ENCODE measurements at regions not wholly inside any gene's neighbourhood (a gene's known extent, or its start where the extent isn't known, plus 50 kb on each side); places are given as distances from the start of the nearest gene placed in this dataset.

DNA sequence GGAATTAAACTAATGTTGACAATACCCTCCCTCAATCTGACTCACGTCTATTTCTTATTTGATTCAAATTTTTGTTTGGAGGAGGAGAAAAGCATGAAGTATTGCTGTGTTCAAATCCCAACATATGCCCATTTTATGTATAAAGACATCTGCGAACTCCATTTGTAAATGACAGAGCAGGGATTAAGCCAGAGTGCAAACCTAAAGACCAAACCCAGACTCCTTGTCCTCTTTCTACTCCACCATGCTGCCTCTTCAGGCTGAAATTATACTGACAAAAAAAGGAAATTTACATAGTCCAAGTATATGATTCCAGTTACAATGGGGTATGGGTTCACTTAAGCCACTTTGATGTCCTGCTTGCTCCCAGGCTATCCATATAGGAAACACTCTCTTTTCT is 383.1 kb downstream of the ADRA2A start:
- Mint-ChIP-seq H3K9me3 (ENCODE audit: low read depth, unreplicated experiment) (no peaks in the 10 kb centered on the region), H3K4me1 (ENCODE audit: low read depth, unreplicated experiment) (no peaks in the 10 kb centered on the region), H3K27ac (ENCODE audit: unreplicated experiment) (no peak overlapping the region), H3K36me3 (ENCODE audit: insufficient read depth, unreplicated experiment) (no peaks in the 10 kb centered on the region), H3K27me3 (ENCODE audit: unreplicated experiment) (no peaks in the 10 kb centered on the region), H3K4me3 (ENCODE audit: low read depth, unreplicated experiment) (no peak overlapping the region)
- intact Hi-C loops (cut with micrococcal nuclease; ENCODE audit: unreplicated experiment) = no loop called here
- TF ChIP-seq, protein P1, sequence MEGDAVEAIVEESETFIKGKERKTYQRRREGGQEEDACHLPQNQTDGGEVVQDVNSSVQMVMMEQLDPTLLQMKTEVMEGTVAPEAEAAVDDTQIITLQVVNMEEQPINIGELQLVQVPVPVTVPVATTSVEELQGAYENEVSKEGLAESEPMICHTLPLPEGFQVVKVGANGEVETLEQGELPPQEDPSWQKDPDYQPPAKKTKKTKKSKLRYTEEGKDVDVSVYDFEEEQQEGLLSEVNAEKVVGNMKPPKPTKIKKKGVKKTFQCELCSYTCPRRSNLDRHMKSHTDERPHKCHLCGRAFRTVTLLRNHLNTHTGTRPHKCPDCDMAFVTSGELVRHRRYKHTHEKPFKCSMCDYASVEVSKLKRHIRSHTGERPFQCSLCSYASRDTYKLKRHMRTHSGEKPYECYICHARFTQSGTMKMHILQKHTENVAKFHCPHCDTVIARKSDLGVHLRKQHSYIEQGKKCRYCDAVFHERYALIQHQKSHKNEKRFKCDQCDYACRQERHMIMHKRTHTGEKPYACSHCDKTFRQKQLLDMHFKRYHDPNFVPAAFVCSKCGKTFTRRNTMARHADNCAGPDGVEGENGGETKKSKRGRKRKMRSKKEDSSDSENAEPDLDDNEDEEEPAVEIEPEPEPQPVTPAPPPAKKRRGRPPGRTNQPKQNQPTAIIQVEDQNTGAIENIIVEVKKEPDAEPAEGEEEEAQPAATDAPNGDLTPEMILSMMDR (IDR thresholded peaks at IDR 0.05; ENCODE audit: unreplicated experiment) = no peak
- no TSS peak for BruUV-seq (replicated peaks)
- no peak for DNase-seq
- CTCF ChIA-PET = no interaction called here

DNA sequence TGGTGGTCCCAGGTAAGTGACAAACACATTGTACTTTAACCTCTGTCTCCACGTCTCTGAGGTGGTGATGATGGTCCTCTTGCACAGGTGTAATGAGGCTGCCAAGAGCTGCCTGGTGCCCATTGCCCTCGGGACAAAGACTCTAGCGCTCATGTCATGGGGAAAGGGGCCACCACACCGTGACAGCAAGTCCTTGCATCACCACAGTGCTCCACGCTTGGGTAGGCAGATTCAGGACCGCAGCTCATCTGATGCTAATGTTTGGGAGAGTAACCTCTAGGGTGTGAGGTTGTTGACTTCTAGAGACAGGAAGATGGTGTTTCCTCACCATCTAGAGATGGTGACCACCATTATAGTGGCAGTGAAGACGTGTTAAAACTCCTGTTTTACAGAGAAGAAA is 395.6 kb downstream of the ADRA2A start:
- Mint-ChIP-seq H3K4me1 (ENCODE audit: low read depth, unreplicated experiment) (no peaks in the 10 kb centered on the region), H3K9me3 (ENCODE audit: low read depth, unreplicated experiment) (no peaks in the 10 kb centered on the region), H3K36me3 (ENCODE audit: insufficient read depth, unreplicated experiment) (no peaks in the 10 kb centered on the region), H3K27me3 (ENCODE audit: unreplicated experiment) (no peaks in the 10 kb centered on the region), H3K4me3 (ENCODE audit: low read depth, unreplicated experiment) (no peak overlapping the region), H3K27ac (ENCODE audit: unreplicated experiment) (no peak overlapping the region)
- TF ChIP-seq, protein P1 (IDR thresholded peaks at IDR 0.05; ENCODE audit: unreplicated experiment) = no peak
- intact Hi-C loops (cut with micrococcal nuclease; ENCODE audit: unreplicated experiment) = no loop called here
- CTCF ChIA-PET = interaction anchor here (0.5 kb wide), 1 partner anchor 107 kb away, joined by 4 read pairs; no protein-coding TSS in a partner anchor
- no TSS peak for BruUV-seq (replicated peaks)
- DNase-seq = no peak

DNA sequence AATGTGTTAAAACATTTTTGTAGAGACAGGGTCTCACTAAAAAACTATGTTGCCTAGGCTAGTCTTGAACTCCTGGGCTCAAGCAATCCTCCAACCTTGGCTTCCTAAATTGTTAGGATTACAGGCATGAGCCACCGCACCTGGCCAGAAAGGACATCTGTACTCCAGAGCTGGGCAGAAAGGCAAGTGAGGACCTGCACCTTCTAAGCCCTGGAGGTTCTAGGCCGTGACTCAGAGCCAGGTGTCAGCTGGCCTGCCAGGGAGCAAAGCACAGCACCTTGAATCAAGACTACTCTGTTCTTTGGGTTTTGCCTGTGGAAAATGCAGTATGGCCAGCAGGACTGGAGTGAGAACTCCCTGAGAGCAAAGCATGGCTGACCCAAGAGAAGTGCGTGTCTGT is 396.5 kb downstream of the ADRA2A start:
- no peaks in the 10 kb centered on the region for H3K4me1 Mint-ChIP-seq (ENCODE audit: low read depth, unreplicated experiment)
- intact Hi-C loops (cut with micrococcal nuclease; ENCODE audit: unreplicated experiment) = no loop called here
- no peaks in the 10 kb centered on the region for H3K36me3 Mint-ChIP-seq (ENCODE audit: insufficient read depth, unreplicated experiment)
- no peak for DNase-seq
- no peaks in the 10 kb centered on the region for H3K27me3 Mint-ChIP-seq (ENCODE audit: unreplicated experiment)
- TF ChIP-seq, protein P1 (IDR thresholded peaks at IDR 0.05; ENCODE audit: unreplicated experiment) = no peak
- CTCF ChIA-PET = no interaction called here
- H3K9me3 Mint-ChIP-seq (ENCODE audit: low read depth, unreplicated experiment) = no peaks in the 10 kb centered on the region
- no peak overlapping the region for H3K27ac Mint-ChIP-seq (ENCODE audit: unreplicated experiment)
- no TSS peak for BruUV-seq (replicated peaks)
- H3K4me3 Mint-ChIP-seq (ENCODE audit: low read depth, unreplicated experiment) = no peak overlapping the region

DNA sequence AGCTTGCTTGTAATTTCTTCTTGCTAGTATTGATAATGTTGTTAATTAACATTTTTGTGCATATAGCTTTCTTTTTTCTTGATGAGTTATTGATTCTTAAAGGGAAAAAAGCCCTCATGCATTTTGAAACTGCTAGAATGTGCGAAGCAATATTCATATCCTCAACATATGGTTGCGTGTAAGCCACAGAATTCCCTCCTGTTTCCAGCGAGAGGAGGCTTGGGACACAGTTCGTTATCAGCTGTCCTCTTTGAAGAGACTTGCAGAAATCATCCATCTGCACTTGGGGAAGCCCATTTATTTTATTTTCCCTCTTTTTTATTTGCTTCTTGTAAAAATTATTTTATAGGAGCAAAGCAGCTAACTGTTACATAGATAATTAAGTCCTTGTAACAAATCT is 398.0 kb downstream of the ADRA2A start:
- TF ChIP-seq, protein P1 (IDR thresholded peaks at IDR 0.05; ENCODE audit: unreplicated experiment) = no peak
- intact Hi-C loops (cut with micrococcal nuclease; ENCODE audit: unreplicated experiment) = no loop called here
- no TSS peak for BruUV-seq (replicated peaks)

More for the DNA sequence above, 398.0 kb downstream of the ADRA2A start:
- Mint-ChIP-seq H3K36me3 (ENCODE audit: insufficient read depth, unreplicated experiment) (no peaks in the 10 kb centered on the region), H3K4me1 (ENCODE audit: low read depth, unreplicated experiment) (no peaks in the 10 kb centered on the region), H3K9me3 (ENCODE audit: low read depth, unreplicated experiment) (no peaks in the 10 kb centered on the region), H3K27me3 (ENCODE audit: unreplicated experiment) (no peaks in the 10 kb centered on the region), H3K27ac (ENCODE audit: unreplicated experiment) (no peak overlapping the region), H3K4me3 (ENCODE audit: low read depth, unreplicated experiment) (no peak overlapping the region)
- DNase-seq = no peak
- CTCF ChIA-PET = no interaction called here
